Muscle of arm (tissue), 1 donor: ENCODE measurements at regions not wholly inside any gene's neighbourhood (a gene's known extent, or its start where the extent isn't known, plus 50 kb on each side); places are given as distances from the start of the nearest gene placed in this dataset.
"Not testable (repeated sequence)": the region's sequence is repeated elsewhere in the genome, so short reads cannot be mapped to it uniquely, and the experiment has no call there.

Experiments used
- DNase-seq: peaks from one replicate; pipeline ENCODE4 v3.0.0-alpha.2; 2013

DNA sequence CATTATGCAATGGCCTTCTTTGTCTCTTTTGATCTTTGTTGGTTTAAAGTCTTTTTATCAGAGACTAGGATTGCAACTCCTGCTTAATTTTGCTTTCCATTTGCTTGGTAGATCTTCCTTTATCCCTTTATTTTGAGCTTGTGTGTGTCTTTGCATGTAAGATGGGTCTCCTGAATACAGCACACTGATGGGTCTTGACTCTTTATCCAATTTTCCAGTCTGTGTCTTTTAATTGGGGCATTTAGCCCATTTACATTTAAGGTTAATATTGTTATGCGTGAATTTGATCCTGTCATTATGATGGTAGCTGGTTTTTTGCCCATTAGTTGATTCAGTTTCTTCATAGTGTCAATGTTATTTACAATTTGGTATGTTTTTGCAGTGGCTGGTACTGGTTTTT, 56.9 kb upstream of the TBX18 start:
- not testable (repeated sequence) for DNase-seq

DNA sequence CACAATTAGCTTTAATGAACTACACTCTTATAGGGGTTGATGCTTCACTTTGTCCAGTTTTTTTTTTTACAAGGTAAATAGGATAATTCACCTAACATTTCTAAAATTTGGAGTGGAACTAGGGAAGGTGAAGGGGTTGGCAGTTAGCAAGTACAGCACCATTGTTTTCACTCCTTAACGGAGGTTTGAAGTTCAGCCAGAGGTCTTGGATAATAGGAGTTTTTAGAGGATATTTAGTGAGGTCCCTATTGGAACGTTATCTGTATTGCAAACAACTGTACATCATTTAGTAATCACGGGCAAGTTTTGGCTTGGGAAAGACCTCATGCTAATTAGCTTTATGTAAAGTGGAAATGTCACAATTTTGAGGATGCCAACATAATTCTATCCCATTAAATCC, 52.3 kb upstream of the TBX18 start:
- peak; percentile 35 for DNase-seq

DNA sequence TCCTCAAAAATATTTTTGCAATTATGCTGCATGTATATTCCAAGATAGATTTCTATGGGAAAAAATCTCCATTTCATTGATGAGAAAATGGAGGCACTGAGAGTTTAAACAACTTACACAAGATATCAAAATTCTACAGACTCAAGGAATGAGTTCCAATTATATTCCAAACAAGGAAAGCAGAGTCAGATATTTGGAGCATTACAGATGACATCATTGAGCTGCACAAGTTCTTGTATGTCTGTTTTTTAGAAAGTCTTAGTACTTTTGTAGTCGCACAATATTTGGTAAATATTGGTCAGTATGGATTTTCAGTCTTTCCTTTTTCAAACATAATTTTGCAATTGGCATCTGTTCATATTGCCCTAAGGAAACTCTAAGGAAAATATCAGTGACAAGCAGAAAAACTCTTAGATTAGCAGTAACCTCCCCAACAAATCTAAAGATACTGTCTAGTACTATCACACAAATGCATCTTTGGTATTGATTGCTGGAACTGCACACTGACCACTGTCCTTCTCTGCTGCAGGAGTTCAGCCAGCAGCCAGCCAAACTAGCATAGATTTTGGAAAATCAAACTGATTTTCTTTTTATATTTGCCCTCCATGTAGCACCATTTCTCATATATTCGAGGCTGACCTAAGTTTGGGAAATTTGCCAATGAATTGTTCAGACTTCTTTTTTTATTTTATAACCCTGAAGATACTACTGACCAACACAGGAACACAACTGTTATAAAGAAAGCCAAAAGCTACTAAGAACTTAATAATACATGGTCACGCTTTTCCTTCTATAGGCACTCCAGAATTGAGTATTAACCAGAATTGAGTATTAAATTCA, 51.7 kb upstream of the TBX18 start:
- DNase-seq: peak; percentile 43
